Neuronal stem cell (in vitro differentiated cells): ENCODE measurements at regions not wholly inside any gene's neighbourhood (a gene's known extent, or its start where the extent isn't known, plus 50 kb on each side); places are given as distances from the start of the nearest gene placed in this dataset.
A peak's percentile ranks its signal among the peaks of the same experiment; 100 is the strongest.

Experiments
- DNase-seq: peaks from one replicate; pipeline ENCODE4 v3.0.0-alpha.2; 2013; ENCODE audit warnings: low spot score
- H2AFZ ChIP-seq: one replicate; pipeline ENCODE4 v1.6.1; 2013; ENCODE audit warnings: mild to moderate bottlenecking, low read length, inconsistent platforms
- H2AK5ac ChIP-seq: 2 replicates; pipeline ENCODE4 v1.6.1; 2013; ENCODE audit warnings: low read depth, mild to moderate bottlenecking, inconsistent platforms, low read length, moderate library complexity, mixed read lengths
- H2BK120ac ChIP-seq: 2 replicates; pipeline ENCODE4 v1.6.1; 2013; ENCODE audit warnings: low read depth, mild to moderate bottlenecking, inconsistent platforms, low read length, moderate library complexity, mixed read lengths
- H2BK12ac ChIP-seq: one replicate; pipeline ENCODE4 v1.6.1; 2013; ENCODE audit warnings: low read length, inconsistent platforms
- H2BK15ac ChIP-seq: 2 replicates; pipeline ENCODE4 v1.6.1; 2013; ENCODE audit warnings: mild to moderate bottlenecking, low read length, inconsistent platforms, mixed read lengths
- H2BK5ac ChIP-seq: one replicate; pipeline ENCODE4 v1.6.1; 2013; ENCODE audit warnings: inconsistent platforms, mild to moderate bottlenecking, low read length, moderate library complexity
- H3K14ac ChIP-seq: one replicate; pipeline ENCODE4 v1.6.1; 2013; ENCODE audit warnings: low read length, inconsistent platforms
- H3K18ac ChIP-seq: 2 replicates; pipeline ENCODE4 v1.6.1; 2013; ENCODE audit warnings: low read length, inconsistent platforms
- H3K23ac ChIP-seq: 2 replicates; pipeline ENCODE4 v1.6.1; 2013; ENCODE audit warnings: low read depth, mild to moderate bottlenecking, mixed read lengths, low read length, inconsistent platforms; ENCODE audit not compliant: poor library complexity
- H3K27ac ChIP-seq: replicated peaks from 3 replicates; pipeline ENCODE4 v1.5.1; 2013; ENCODE audit warnings: low read length, inconsistent platforms
- H3K27me3 ChIP-seq, 3 experiments: 2 replicates each; pipeline ENCODE4 v1.6.1; 2013; ENCODE audit warnings: low read length in 3 of 3, mild to moderate bottlenecking in 2 of 3, inconsistent platforms in 1 of 3, low read depth in 1 of 3, mixed read lengths in 1 of 3, moderate library complexity in 1 of 3; ENCODE audit not compliant: control insufficient read depth in 3 of 3, insufficient read depth in 3 of 3
- H3K36me3 ChIP-seq, 2 donors: replicated peaks in 1 of 2; 2 replicates each; pipeline ENCODE4 v1.6.1; 2013; ENCODE audit warnings: low read length in 2 of 2; ENCODE audit not compliant: control insufficient read depth in 2 of 2, insufficient read depth in 2 of 2
- H3K4ac ChIP-seq: 2 replicates; pipeline ENCODE4 v1.6.1; 2013; ENCODE audit warnings: inconsistent platforms, mild to moderate bottlenecking, low read length, moderate library complexity
- H3K4me1 ChIP-seq, 2 donors: 1 replicate in 1 of 2; 2 replicates in 1 of 2; pipeline ENCODE4 v1.6.1; 2013; ENCODE audit warnings: low read length in 2 of 2, low read depth in 1 of 2; ENCODE audit not compliant: control insufficient read depth in 2 of 2, insufficient read depth in 1 of 2
- H3K4me2 ChIP-seq: one replicate; pipeline ENCODE4 v1.6.1; 2013; ENCODE audit warnings: mild to moderate bottlenecking, low read length, inconsistent platforms; ENCODE audit not compliant: insufficient read depth, poor library complexity, severe bottlenecking
- H3K4me3 ChIP-seq, 2 donors: 2 replicates each; pipeline ENCODE4 v1.5.1; 2013; ENCODE audit warnings: low read length in 2 of 2, mild to moderate bottlenecking in 2 of 2, inconsistent platforms in 1 of 2, moderate library complexity in 1 of 2
- H3K79me1 ChIP-seq: one replicate; pipeline ENCODE4 v1.6.1; 2013; ENCODE audit warnings: low read depth, mild to moderate bottlenecking, inconsistent platforms, low read length, moderate library complexity
- H3K9ac ChIP-seq: one replicate; pipeline ENCODE4 v1.6.1; 2013; ENCODE audit warnings: mild to moderate bottlenecking, low read depth, low read length, inconsistent platforms; ENCODE audit not compliant: poor library complexity
- H3K9me3 ChIP-seq, 2 donors: replicated peaks in 1 of 2; 2 replicates each; pipeline versions ENCODE3 to v1.6.1; 2013; ENCODE audit warnings: low read length in 2 of 2, mild to moderate bottlenecking in 2 of 2, inconsistent platforms in 1 of 2, low read depth in 1 of 2, mixed read lengths in 1 of 2, moderate library complexity in 1 of 2; ENCODE audit not compliant: control insufficient read depth in 2 of 2, insufficient read depth in 1 of 2
- H4K8ac ChIP-seq: one replicate; pipeline ENCODE4 v1.6.1; 2013; ENCODE audit warnings: low read depth, mild to moderate bottlenecking, inconsistent platforms, low read length, moderate library complexity
- H4K91ac ChIP-seq: one replicate; pipeline ENCODE4 v1.6.1; 2013; ENCODE audit warnings: low read length, low read depth, mild to moderate bottlenecking, inconsistent platforms; ENCODE audit not compliant: poor library complexity
- WGBS, 2 donors: extraction: QIAGEN DNeasy Blood & Tissue Kit; methylation state at CpG; one replicate each; pipeline ENCODE4 v1.1.7; 2013; ENCODE audit warnings: missing lambda C conversion rate in 2 of 2, mixed read lengths in 1 of 2; ENCODE audit not compliant: insufficient read length in 2 of 2, insufficient replicate concordance in 1 of 2; ENCODE audit errors: extremely low coverage in 2 of 2; 5-methylcytosine and 5-hydroxymethylcytosine counted together

GRCh38 chr2:142531377-142531776 is 346.1 kb upstream of the KYNU start:
- H2AFZ ChIP-seq, result peak overlapping the region; percentile 69
- H3K4me1 ChIP-seq, result peaks cover 0 to 1% of the 10 kb centered on the region in 2 donors
- no peak overlapping the region for H3K4ac ChIP-seq
- no CpG with 5 or more reads among the region's 4 CpGs for whole genome bisulfite sequencing, 2 donors
- H2BK120ac ChIP-seq, result no peak overlapping the region
- no peak overlapping the region for H3K14ac ChIP-seq
- no peaks in the 10 kb centered on the region for H3K79me1 ChIP-seq
- no peaks in the 10 kb centered on the region for H3K36me3 ChIP-seq
- no peak overlapping the region for H2BK15ac ChIP-seq
- DNase-seq, result no peak
- H2BK12ac ChIP-seq, result no peak overlapping the region
- no peak overlapping the region for H3K4me3 ChIP-seq
- H3K4me2 ChIP-seq, result no peak overlapping the region
- no peak overlapping the region for H2AK5ac ChIP-seq
- H4K8ac ChIP-seq, result no peak overlapping the region
- H3K9me3 ChIP-seq, result no peaks in the 10 kb centered on the region
- H3K18ac ChIP-seq, result no peak overlapping the region
- no peak overlapping the region for H3K23ac ChIP-seq
- no peak overlapping the region for H2BK5ac ChIP-seq
- no peaks in the 10 kb centered on the region for H3K27me3 ChIP-seq
- no peak overlapping the region for H3K9ac ChIP-seq
- H3K27ac ChIP-seq, result no peak overlapping the region
- no peak overlapping the region for H4K91ac ChIP-seq

- H3K9ac ChIP-seq, result no peak overlapping the region
- no peak overlapping the region for H2BK15ac ChIP-seq
- H2BK5ac ChIP-seq, result no peak overlapping the region
- no peaks in the 10 kb centered on the region for H3K36me3 ChIP-seq
- no peak overlapping the region for H4K91ac ChIP-seq
- no peak overlapping the region for H3K27ac ChIP-seq
- H3K4me1 ChIP-seq, result no peaks in the 10 kb centered on the region
- no peak overlapping the region for H2BK12ac ChIP-seq
- H3K4ac ChIP-seq, result no peak overlapping the region
- no peak overlapping the region for H4K8ac ChIP-seq
- WGBS, 2 donors, result no CpG with 5 or more reads among the region's 3 CpGs
- H2AK5ac ChIP-seq, result no peak overlapping the region
- no peaks in the 10 kb centered on the region for H3K27me3 ChIP-seq
- no peak overlapping the region for H3K18ac ChIP-seq
- no peak for DNase-seq
- H2AFZ ChIP-seq, result no peak overlapping the region
- no peak overlapping the region for H3K14ac ChIP-seq
- no peaks in the 10 kb centered on the region for H3K79me1 ChIP-seq
- no peak overlapping the region for H3K23ac ChIP-seq
- no peak overlapping the region for H3K4me2 ChIP-seq
- H3K4me3 ChIP-seq, result no peak overlapping the region
- H3K9me3 ChIP-seq, result no peaks in the 10 kb centered on the region
- no peak overlapping the region for H2BK120ac ChIP-seq
These were observed 351.7 kb upstream of the KYNU start for GRCh38 chr2:142525720-142526119.

GRCh38 chr2:142521492-142521891 is 356.0 kb upstream of the KYNU start:
- Histone ChIP-seq H2BK15ac (no peak overlapping the region), H3K36me3 (no peaks in the 10 kb centered on the region), H3K27ac (no peak overlapping the region), H3K14ac (no peak overlapping the region), H2AFZ (no peak overlapping the region), H2AK5ac (no peak overlapping the region), H4K8ac (no peak overlapping the region), H3K18ac (no peak overlapping the region), H3K4me2 (no peak overlapping the region), H3K9ac (no peak overlapping the region), H3K4ac (no peak overlapping the region), H2BK5ac (no peak overlapping the region), H2BK12ac (no peak overlapping the region), H2BK120ac (no peak overlapping the region), H3K9me3 (no peaks in the 10 kb centered on the region), H3K4me3 (no peak overlapping the region), H3K79me1 (no peaks in the 10 kb centered on the region), H4K91ac (no peak overlapping the region), H3K4me1 (no peaks in the 10 kb centered on the region), H3K27me3 (no peaks in the 10 kb centered on the region), H3K23ac (no peak overlapping the region)
- DNase-seq, result no peak
- WGBS, 2 donors, result no CpG with 5 or more reads among the region's 3 CpGs

- no peaks in the 10 kb centered on the region for H3K79me1 ChIP-seq
- no peak overlapping the region for H3K4ac ChIP-seq
- no peaks in the 10 kb centered on the region for H3K4me1 ChIP-seq
- no peak overlapping the region for H3K4me2 ChIP-seq
- no peak for DNase-seq
- WGBS, 2 donors, result no CpG with 5 or more reads among the region's 2 CpGs
- H2AFZ ChIP-seq, result no peak overlapping the region
- no peak overlapping the region for H3K14ac ChIP-seq
- no peak overlapping the region for H4K91ac ChIP-seq
- H2AK5ac ChIP-seq, result no peak overlapping the region
- no peak overlapping the region for H3K18ac ChIP-seq
- no peaks in the 10 kb centered on the region for H3K9me3 ChIP-seq
- no peak overlapping the region for H3K27ac ChIP-seq
- H2BK12ac ChIP-seq, result no peak overlapping the region
- no peak overlapping the region for H3K23ac ChIP-seq
- no peak overlapping the region for H3K9ac ChIP-seq
- H3K4me3 ChIP-seq, result no peak overlapping the region
- no peak overlapping the region for H4K8ac ChIP-seq
- H3K36me3 ChIP-seq, result no peaks in the 10 kb centered on the region
- H2BK120ac ChIP-seq, result no peak overlapping the region
- no peaks in the 10 kb centered on the region for H3K27me3 ChIP-seq
- no peak overlapping the region for H2BK15ac ChIP-seq
- H2BK5ac ChIP-seq, result no peak overlapping the region
These were observed 362.0 kb upstream of the KYNU start for GRCh38 chr2:142515493-142515892.
